SU-DHL-6 (cell line): ENCODE measurements at regions not wholly inside any gene's neighbourhood (a gene's known extent, or its start where the extent isn't known, plus 50 kb on each side); places are given as distances from the start of the nearest gene placed in this dataset.

Experiments used
- H2AFZ ChIP-seq: fragments of 200-600 bp; sonication (generic); 2 replicates; pipeline ENCODE4 v1.6.1; 2014; ENCODE audit warnings: low read depth, mild to moderate bottlenecking, moderate library complexity, mixed read lengths, antibody characterized with exemption, low read length; ENCODE audit not compliant: severe bottlenecking
- H3F3A ChIP-seq: fragments of 200-600 bp; shearing (Covaris generic); 2 replicates; pipeline ENCODE4 v1.6.0; 2016; ENCODE audit warnings: antibody characterized with exemption, mild to moderate bottlenecking; ENCODE audit not compliant: insufficient read depth
- H3K27ac ChIP-seq: fragments of 200-600 bp; sonication (generic); 2 replicates; pipeline ENCODE4 v1.5.1; 2016; ENCODE audit warnings: low read depth, mild to moderate bottlenecking, low read length, moderate library complexity, mixed read lengths
- H3K27me3 ChIP-seq: fragments of 200-600 bp; sonication (generic), shearing (Covaris generic); 2 replicates; pipeline ENCODE4 v1.6.0; 2014; ENCODE audit warnings: mild to moderate bottlenecking, low read length
- H3K36me3 ChIP-seq: fragments of 200-600 bp; sonication (generic); 2 replicates; pipeline ENCODE4 v1.6.1; 2014; ENCODE audit warnings: mild to moderate bottlenecking, low read length, mixed read lengths
- H3K4me2 ChIP-seq: fragments of 300-600, 200-600 bp; shearing (Covaris generic), sonication (generic); 2 replicates; pipeline ENCODE4 v1.6.0; 2014; ENCODE audit warnings: low read length, low read depth, mild to moderate bottlenecking; ENCODE audit not compliant: poor library complexity, severe bottlenecking
- H3K4me3 ChIP-seq: fragments of 200-600 bp; sonication (generic); 2 replicates; pipeline ENCODE4 v1.5.1; 2014; ENCODE audit warnings: antibody characterized with exemption, low read length, mild to moderate bottlenecking, mixed read lengths; ENCODE audit not compliant: insufficient read depth, poor library complexity, severe bottlenecking
- H3K79me2 ChIP-seq: fragments of 200-600 bp; sonication (generic); 2 replicates; pipeline ENCODE4 v1.6.1; 2014; ENCODE audit warnings: mild to moderate bottlenecking, low read length, moderate library complexity; ENCODE audit not compliant: insufficient read depth
- H3K9ac ChIP-seq: fragments of 200-600 bp; sonication (generic); 2 replicates; pipeline ENCODE4 v1.7.0; 2014; ENCODE audit warnings: mild to moderate bottlenecking, low read length
- H3K9me2 ChIP-seq: fragments of 200-600 bp; sonication (generic); replicated peaks from 2 replicates; pipeline ENCODE4 v1.6.1; 2014; ENCODE audit warnings: low read length; ENCODE audit not compliant: insufficient read depth
- H3K9me3 ChIP-seq: fragments of 200-600 bp; sonication (generic); 2 replicates; pipeline ENCODE4 v1.6.1; 2014; ENCODE audit warnings: low read length, mixed read lengths; ENCODE audit not compliant: insufficient read depth
- H4K20me1 ChIP-seq: fragments of 200-600 bp; sonication (generic); 2 replicates; pipeline ENCODE4 v1.6.1; 2014; ENCODE audit warnings: low read depth, mild to moderate bottlenecking, antibody characterized with exemption, low read length, moderate library complexity, mixed read lengths
- EZH2phosphoT487 ChIP-seq: fragments of 200-600 bp; sonication (generic), shearing (Covaris generic); conservative IDR thresholded peaks from 2 replicates; pipeline ENCODE4 v1.6.1; 2018; ENCODE audit warnings: mild to moderate bottlenecking, antibody characterized with exemption, low read length, moderate library complexity, mixed read lengths
- TF ChIP-seq, protein P1 (sequence below): fragments of 200-600 bp; sonication (generic); IDR thresholded peaks from one replicate; pipeline ENCODE4 v1.5.1; 2017; ENCODE audit warnings: antibody characterized with exemption, mild to moderate bottlenecking, low read length, moderate library complexity; ENCODE audit not compliant: insufficient read depth, poor library complexity, severe bottlenecking

DNA sequence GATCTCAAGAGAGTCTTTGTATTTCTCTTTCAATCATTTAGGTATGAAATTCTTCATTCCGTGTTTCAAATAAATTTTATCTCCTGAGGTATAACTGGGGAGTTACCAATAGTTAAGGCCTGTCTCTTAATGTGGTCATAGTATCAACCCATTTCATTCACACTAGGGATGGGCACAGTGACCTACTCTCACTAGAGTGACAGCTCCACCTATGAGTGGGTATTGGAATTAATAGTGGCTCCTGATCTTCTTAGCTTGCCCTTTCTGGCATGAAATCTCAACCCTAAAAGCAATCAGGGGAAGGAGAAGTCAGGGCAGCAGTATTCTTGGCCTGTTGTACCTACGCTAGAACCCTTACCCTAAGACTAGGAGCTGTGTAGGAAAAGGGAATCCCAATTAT is 507.7 kb downstream of the FAM181B start:
- no peak for TF ChIP-seq EZH2phosphoT487
- H3K79me2 ChIP-seq = no peaks in the 10 kb centered on the region
- H3F3A ChIP-seq = no peaks in the 10 kb centered on the region
- H2AFZ ChIP-seq = no peak overlapping the region
- no peaks in the 10 kb centered on the region for H4K20me1 ChIP-seq
- H3K9ac ChIP-seq = no peak overlapping the region
- H3K4me2 ChIP-seq = no peak overlapping the region
- H3K27me3 ChIP-seq = no peaks in the 10 kb centered on the region
- no peaks in the 10 kb centered on the region for H3K9me2 ChIP-seq
- no peaks in the 10 kb centered on the region for H3K36me3 ChIP-seq
- H3K4me3 ChIP-seq = no peak overlapping the region
- no peak overlapping the region for H3K27ac ChIP-seq
- H3K9me3 ChIP-seq = no peaks in the 10 kb centered on the region

DNA sequence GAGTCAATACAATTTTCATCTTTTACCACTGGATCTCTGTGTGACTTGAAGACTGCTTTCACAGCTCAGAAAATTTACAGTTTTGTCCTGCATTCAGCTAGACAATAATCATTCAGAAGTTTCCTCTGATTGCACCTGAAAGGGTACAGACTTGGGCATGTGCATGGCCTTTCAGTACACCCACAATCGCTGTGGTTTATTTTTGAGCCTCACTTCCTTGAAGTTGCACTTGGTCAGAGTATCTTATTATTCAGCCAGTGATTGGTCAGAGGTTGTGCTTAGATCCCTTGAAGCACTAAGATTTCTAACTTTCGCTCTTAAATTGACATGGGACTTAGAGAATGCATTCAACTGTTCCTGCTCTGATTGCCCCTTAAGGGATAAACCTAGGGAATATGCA is 508.2 kb downstream of the FAM181B start:
- Histone ChIP-seq H3K9ac (no peak overlapping the region), H3K9me2 (no peaks in the 10 kb centered on the region), H3K4me3 (no peak overlapping the region), H3F3A (no peaks in the 10 kb centered on the region), H3K4me2 (no peak overlapping the region), H3K36me3 (no peaks in the 10 kb centered on the region), H3K79me2 (no peaks in the 10 kb centered on the region), H3K9me3 (no peaks in the 10 kb centered on the region), H3K27me3 (no peaks in the 10 kb centered on the region), H2AFZ (no peak overlapping the region), H3K27ac (no peak overlapping the region), H4K20me1 (no peaks in the 10 kb centered on the region)
- TF ChIP-seq, protein P1, sequence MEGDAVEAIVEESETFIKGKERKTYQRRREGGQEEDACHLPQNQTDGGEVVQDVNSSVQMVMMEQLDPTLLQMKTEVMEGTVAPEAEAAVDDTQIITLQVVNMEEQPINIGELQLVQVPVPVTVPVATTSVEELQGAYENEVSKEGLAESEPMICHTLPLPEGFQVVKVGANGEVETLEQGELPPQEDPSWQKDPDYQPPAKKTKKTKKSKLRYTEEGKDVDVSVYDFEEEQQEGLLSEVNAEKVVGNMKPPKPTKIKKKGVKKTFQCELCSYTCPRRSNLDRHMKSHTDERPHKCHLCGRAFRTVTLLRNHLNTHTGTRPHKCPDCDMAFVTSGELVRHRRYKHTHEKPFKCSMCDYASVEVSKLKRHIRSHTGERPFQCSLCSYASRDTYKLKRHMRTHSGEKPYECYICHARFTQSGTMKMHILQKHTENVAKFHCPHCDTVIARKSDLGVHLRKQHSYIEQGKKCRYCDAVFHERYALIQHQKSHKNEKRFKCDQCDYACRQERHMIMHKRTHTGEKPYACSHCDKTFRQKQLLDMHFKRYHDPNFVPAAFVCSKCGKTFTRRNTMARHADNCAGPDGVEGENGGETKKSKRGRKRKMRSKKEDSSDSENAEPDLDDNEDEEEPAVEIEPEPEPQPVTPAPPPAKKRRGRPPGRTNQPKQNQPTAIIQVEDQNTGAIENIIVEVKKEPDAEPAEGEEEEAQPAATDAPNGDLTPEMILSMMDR = no peak
- TF ChIP-seq EZH2phosphoT487 = no peak

DNA sequence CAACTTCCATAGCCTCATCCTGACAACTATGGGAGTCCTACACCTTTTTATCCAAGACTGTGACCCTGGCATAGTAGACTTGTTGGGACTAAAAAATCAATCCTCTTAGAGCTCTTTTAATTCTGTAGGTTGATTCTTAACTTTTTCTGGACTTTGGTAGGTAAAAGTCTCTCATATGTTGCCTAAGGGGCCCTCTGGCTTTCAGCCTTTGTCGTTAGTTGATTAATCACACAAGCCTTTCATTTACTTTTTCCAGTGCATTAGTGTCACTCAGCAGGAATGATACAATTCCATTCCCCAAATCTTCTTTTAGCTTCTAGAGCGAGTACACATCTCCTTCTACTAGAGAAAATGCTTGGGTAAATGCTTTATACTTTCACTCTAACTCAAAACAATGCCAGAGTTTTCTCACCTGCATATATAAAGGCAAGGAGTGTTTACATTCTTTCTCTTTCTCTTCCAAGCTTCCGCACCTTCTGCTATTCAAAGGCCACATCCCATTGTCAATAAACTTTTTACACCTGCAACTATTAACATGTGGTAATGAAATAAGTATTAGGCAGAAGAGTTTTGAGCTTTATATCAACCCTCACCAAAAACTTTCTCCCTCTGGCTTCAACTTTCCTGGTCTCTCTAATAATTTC is 516.6 kb downstream of the FAM181B start:
- no peak overlapping the region for H3K27ac ChIP-seq

DNA sequence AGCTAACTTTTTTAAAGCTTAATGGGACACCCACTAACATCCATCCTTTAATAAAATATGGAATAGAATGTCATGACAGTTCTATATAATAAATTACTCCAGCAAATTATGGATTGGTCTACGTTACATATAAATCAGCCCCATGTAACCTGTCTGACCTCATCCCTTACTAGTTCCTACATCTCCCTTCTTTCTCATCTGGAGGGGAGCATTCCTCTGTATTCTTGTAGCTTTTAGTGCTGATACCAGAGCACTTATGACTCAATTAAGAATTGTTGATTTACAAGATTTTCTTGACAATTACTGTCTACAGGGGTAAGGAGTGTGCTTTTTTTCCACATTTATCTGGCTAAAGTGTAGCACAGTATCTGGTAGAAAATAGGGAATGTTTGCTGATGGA is 523.7 kb downstream of the FAM181B start:
- no peaks in the 10 kb centered on the region for H3K9me3 ChIP-seq
- H3F3A ChIP-seq = no peaks in the 10 kb centered on the region
- no peaks in the 10 kb centered on the region for H3K79me2 ChIP-seq
- H3K4me3 ChIP-seq = no peak overlapping the region
- no peak overlapping the region for H2AFZ ChIP-seq
- no peak overlapping the region for H3K27ac ChIP-seq
- H4K20me1 ChIP-seq = no peaks in the 10 kb centered on the region
- no peak for TF ChIP-seq EZH2phosphoT487
- TF ChIP-seq, protein P1 = no peak
- H3K9me2 ChIP-seq = no peaks in the 10 kb centered on the region
- H3K4me2 ChIP-seq = no peak overlapping the region
- H3K9ac ChIP-seq = no peak overlapping the region
- no peaks in the 10 kb centered on the region for H3K27me3 ChIP-seq
- no peaks in the 10 kb centered on the region for H3K36me3 ChIP-seq

More for the DNA sequence above, 516.6 kb downstream of the FAM181B start:
- no peak overlapping the region for H2AFZ ChIP-seq
- H3K9me3 ChIP-seq = no peaks in the 10 kb centered on the region
- H3K4me2 ChIP-seq = no peak overlapping the region
- H3K36me3 ChIP-seq = no peaks in the 10 kb centered on the region
- no peaks in the 10 kb centered on the region for H3K9me2 ChIP-seq
- no peaks in the 10 kb centered on the region for H4K20me1 ChIP-seq
- H3K4me3 ChIP-seq = no peak overlapping the region
- H3K79me2 ChIP-seq = no peaks in the 10 kb centered on the region
- TF ChIP-seq, protein P1 = no peak
- no peak for TF ChIP-seq EZH2phosphoT487
- H3K9ac ChIP-seq = no peak overlapping the region
- H3K27me3 ChIP-seq = no peaks in the 10 kb centered on the region
- no peaks in the 10 kb centered on the region for H3F3A ChIP-seq
